B cell (primary cell): ENCODE measurements at regions not wholly inside any gene's neighbourhood (a gene's known extent, or its start where the extent isn't known, plus 50 kb on each side); places are given as distances from the start of the nearest gene placed in this dataset.

Experiments used
- ATAC-seq: fragments of 200-7000 bp; cut with Tn5 transposase; one replicate; pipeline ENCODE4 v1.10.0; 2021; ENCODE audit warnings: low read depth, mild to moderate bottlenecking, moderate number of reproducible peaks, moderate library complexity
- CTCF ChIA-PET: fragments of 350-600 bp; sonication (Branson Sonifier 250); formaldehyde crosslinking; loops from one replicate; lab custom pipeline; 2021; ENCODE audit warnings: antibody characterized with exemption, inconsistent platforms; lab: Charles Lee
- POLR2A ChIA-PET: fragments of 350-600 bp; sonication (Branson Sonifier 250); formaldehyde crosslinking; loops from one replicate; lab custom pipeline; 2021; ENCODE audit warnings: antibody characterized with exemption; lab: Charles Lee
- DNase-seq: peaks from one replicate; pipeline ENCODE4 v3.0.0; 2013
- H2AFZ ChIP-seq: 2 replicates; pipeline ENCODE4 v1.6.1; 2012; ENCODE audit warnings: mild to moderate bottlenecking, low read depth, low read length; ENCODE audit not compliant: insufficient read depth, poor library complexity, severe bottlenecking
- H3K27ac ChIP-seq, 2 donors: 1 replicate in 1 of 2; 2 replicates in 1 of 2; pipeline ENCODE4 v1.5.1; 2012 to 2013; ENCODE audit warnings: low read length in 2 of 2, mild to moderate bottlenecking in 2 of 2, moderate library complexity in 1 of 2
- H3K27me3 ChIP-seq, 4 experiments: fragments of 200-600 bp in 1 of 4; sonication (generic) in 1 of 4; replicated peaks in 1 of 4; 1 replicate in 2 of 4; 2 replicates in 2 of 4; pipeline versions ENCODE4 v1.6.1 to v1.7.0; 2013 to 2016; ENCODE audit warnings: low read length in 3 of 4, mild to moderate bottlenecking in 2 of 4, mixed read lengths in 1 of 4, moderate library complexity in 1 of 4; ENCODE audit not compliant: insufficient read depth in 4 of 4, control insufficient read depth in 3 of 4; ENCODE audit errors: control extremely low read depth in 1 of 4
- H3K36me3 ChIP-seq, 2 experiments: replicated peaks in 1 of 2; 1 replicate in 1 of 2; 2 replicates in 1 of 2; pipeline versions ENCODE4 v1.6.1 to v1.7.1; 2013; ENCODE audit warnings: low read length in 1 of 2; ENCODE audit not compliant: insufficient read depth in 2 of 2, control insufficient read depth in 1 of 2; ENCODE audit errors: control extremely low read depth in 1 of 2, extremely low read depth in 1 of 2
- H3K4me1 ChIP-seq, 2 donors: fragments of 200-600 bp in 1 of 2; sonication (generic) in 1 of 2; 1 replicate in 1 of 2; 2 replicates in 1 of 2; pipeline versions ENCODE4 v1.5.1 to v1.6.1; 2013 to 2017; ENCODE audit warnings: low read length in 2 of 2; ENCODE audit not compliant: control insufficient read depth in 2 of 2, insufficient read depth in 2 of 2
- H3K4me2 ChIP-seq: replicated peaks from 2 replicates; pipeline ENCODE3; 2012; ENCODE audit warnings: mild to moderate bottlenecking, low read depth, low read length; ENCODE audit not compliant: poor library complexity, severe bottlenecking
- H3K4me3 ChIP-seq, 5 experiments: fragments of 200-600 bp in 1 of 5; sonication (generic) in 1 of 5; 1 replicate in 3 of 5; 2 replicates in 2 of 5; pipeline versions ENCODE4 v1.5.1 to v1.7.0; 2011 to 2016; ENCODE audit warnings: low read length in 4 of 5, mild to moderate bottlenecking in 4 of 5, low read depth in 2 of 5, control low read depth in 1 of 5, moderate library complexity in 1 of 5; ENCODE audit not compliant: insufficient read depth in 1 of 5; ENCODE audit errors: control extremely low read depth in 1 of 5, extremely low read depth in 1 of 5
- H3K79me2 ChIP-seq: fragments of 200-600 bp; sonication (generic); one replicate; pipeline ENCODE4 v1.6.0; 2016; ENCODE audit warnings: low read length; ENCODE audit not compliant: control insufficient read depth, insufficient read depth
- H3K9ac ChIP-seq: fragments of 200-600 bp; sonication (generic); 2 replicates; pipeline ENCODE4 v1.6.1; 2017; ENCODE audit warnings: mild to moderate bottlenecking, low read length, moderate library complexity
- H3K9me3 ChIP-seq, 3 donors: one replicate each; pipeline versions ENCODE4 v1.6.1 to v1.7.1; 2013; ENCODE audit warnings: low read length in 2 of 3; ENCODE audit not compliant: control insufficient read depth in 2 of 3, insufficient read depth in 1 of 3; ENCODE audit errors: control extremely low read depth in 1 of 3
- H4K20me1 ChIP-seq: 2 replicates; pipeline ENCODE4 v1.6.0; 2012; ENCODE audit warnings: mild to moderate bottlenecking, low read length; ENCODE audit not compliant: insufficient read depth, control insufficient read depth, poor library complexity, severe bottlenecking
- H3K27ac Mint-ChIP-seq: one replicate; pipeline ENCODE4 v1.8.0; 2021; ENCODE audit warnings: mixed read lengths
- H3K27me3 Mint-ChIP-seq: one replicate; pipeline ENCODE4 v1.8.0; 2021; ENCODE audit warnings: mixed read lengths
- H3K4me1 Mint-ChIP-seq: one replicate; pipeline ENCODE4 v1.8.0; 2021; ENCODE audit warnings: mixed read lengths
- H3K4me3 Mint-ChIP-seq: one replicate; pipeline ENCODE4 v1.8.0; 2021; ENCODE audit warnings: mixed read lengths
- H3K9me3 Mint-ChIP-seq: one replicate; pipeline ENCODE4 v1.8.0; 2022; ENCODE audit warnings: mixed read lengths; ENCODE audit not compliant: insufficient read depth
- EZH2 ChIP-seq: IDR thresholded peaks from 2 replicates; pipeline ENCODE4 v1.6.1; 2012; ENCODE audit warnings: borderline replicate concordance, low read depth, mild to moderate bottlenecking, moderate library complexity, low read length; ENCODE audit not compliant: insufficient read depth, poor library complexity, severe bottlenecking
- WGBS: methylation state at CpG from one replicate; pipeline ENCODE4 v1.1.5; 2013; ENCODE audit warnings: missing lambda C conversion rate; ENCODE audit not compliant: insufficient coverage; 5-methylcytosine and 5-hydroxymethylcytosine counted together
- intact Hi-C: fragments of 100-400 bp; cut with micrococcal nuclease; formaldehyde crosslinking; loops from one replicate; pipeline ENCODE4 v1.10.0; 2022
- TF ChIP-seq, protein P1 (sequence below): fragments of 200-600 bp; IDR thresholded peaks from one replicate; pipeline ENCODE4 v1.8.0; 2022; ENCODE audit warnings: antibody characterized with exemption, mild to moderate bottlenecking

DNA sequence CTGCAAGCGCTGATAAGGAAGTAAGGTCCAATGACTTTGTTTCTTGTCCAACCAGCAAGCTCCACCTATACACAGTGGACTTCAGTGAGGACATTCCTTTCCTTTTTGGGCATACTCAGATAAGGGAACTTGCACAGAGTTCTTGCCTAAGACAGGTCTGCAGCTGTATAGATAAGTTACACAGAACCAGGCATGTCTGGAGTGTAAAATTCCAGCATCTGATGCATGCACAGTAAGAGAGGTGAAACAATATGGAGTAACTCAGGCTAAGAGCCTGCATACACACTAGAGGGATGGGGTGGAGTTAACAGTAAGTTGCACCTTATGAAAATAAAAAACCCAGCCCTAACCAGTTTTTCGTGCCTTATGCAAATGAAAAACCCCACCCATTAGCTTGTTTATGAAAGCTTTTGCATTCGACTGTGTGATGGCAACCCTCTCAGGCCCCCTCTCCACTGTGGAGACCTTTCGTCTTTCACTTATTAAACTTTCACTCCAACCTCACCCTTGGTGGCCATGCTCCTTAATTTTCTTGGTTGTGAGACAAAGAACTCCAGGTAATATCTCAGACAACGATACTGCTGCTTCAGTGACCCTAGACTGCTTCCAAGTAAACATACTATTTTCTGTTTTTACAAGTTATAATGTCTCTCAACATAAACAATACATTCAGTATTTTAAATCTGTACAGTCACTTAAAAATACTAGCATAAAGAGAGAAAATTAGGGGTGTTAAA is 2859.0 kb upstream of the PCDH20 start:
- no peaks in the 10 kb centered on the region for H3K9me3 ChIP-seq
- CTCF ChIA-PET, result no interaction called here
- Mint-ChIP-seq H3K9me3 (peaks cover 5% of the 10 kb centered on the region), H3K27ac (no peak overlapping the region), H3K4me1 (no peaks in the 10 kb centered on the region), H3K27me3 (no peaks in the 10 kb centered on the region), H3K4me3 (no peak overlapping the region)
- no peak overlapping the region for H2AFZ ChIP-seq
- no peak overlapping the region for H3K4me3 ChIP-seq
- no peaks in the 10 kb centered on the region for H3K4me1 ChIP-seq
- no peaks in the 10 kb centered on the region for H3K27me3 ChIP-seq
- no peak overlapping the region for H3K4me2 ChIP-seq
- H3K79me2 ChIP-seq, result no peaks in the 10 kb centered on the region
- POLR2A ChIA-PET, result no interaction called here
- no peaks in the 10 kb centered on the region for H3K36me3 ChIP-seq
- H3K9ac ChIP-seq, result no peak overlapping the region
- WGBS, result 83% methylated on average over 4 of the region's 5 CpGs
- no peak for DNase-seq
- no peaks in the 10 kb centered on the region for H4K20me1 ChIP-seq
- intact Hi-C loops, result no loop called here
- H3K27ac ChIP-seq, result no peak overlapping the region
- TF ChIP-seq, protein P1, sequence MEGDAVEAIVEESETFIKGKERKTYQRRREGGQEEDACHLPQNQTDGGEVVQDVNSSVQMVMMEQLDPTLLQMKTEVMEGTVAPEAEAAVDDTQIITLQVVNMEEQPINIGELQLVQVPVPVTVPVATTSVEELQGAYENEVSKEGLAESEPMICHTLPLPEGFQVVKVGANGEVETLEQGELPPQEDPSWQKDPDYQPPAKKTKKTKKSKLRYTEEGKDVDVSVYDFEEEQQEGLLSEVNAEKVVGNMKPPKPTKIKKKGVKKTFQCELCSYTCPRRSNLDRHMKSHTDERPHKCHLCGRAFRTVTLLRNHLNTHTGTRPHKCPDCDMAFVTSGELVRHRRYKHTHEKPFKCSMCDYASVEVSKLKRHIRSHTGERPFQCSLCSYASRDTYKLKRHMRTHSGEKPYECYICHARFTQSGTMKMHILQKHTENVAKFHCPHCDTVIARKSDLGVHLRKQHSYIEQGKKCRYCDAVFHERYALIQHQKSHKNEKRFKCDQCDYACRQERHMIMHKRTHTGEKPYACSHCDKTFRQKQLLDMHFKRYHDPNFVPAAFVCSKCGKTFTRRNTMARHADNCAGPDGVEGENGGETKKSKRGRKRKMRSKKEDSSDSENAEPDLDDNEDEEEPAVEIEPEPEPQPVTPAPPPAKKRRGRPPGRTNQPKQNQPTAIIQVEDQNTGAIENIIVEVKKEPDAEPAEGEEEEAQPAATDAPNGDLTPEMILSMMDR, result no peak
- TF ChIP-seq EZH2, result no peak
- no peak for ATAC-seq

DNA sequence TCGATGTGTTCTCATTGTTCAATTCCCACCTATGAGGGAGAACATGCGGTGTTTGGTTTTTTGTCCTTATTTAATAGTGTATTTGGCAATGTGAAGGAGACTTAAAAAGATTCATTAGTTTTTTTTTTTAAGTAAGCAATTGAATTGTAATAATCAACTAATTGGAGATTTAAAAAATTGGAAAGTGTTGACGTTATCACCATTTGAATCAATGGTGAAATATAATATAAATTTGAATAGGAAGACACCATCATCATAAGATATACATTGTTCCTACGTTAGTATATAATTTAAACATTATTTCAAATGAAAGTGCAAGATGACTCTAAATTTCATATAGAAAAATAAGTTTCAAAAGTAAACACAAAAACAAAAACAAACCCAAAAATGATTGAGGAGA is 2858.1 kb upstream of the PCDH20 start:
- no peak overlapping the region for H3K4me3 Mint-ChIP-seq
- H2AFZ ChIP-seq, result no peak overlapping the region
- H3K9me3 Mint-ChIP-seq, result peaks cover 5% of the 10 kb centered on the region
- no peak for TF ChIP-seq EZH2
- TF ChIP-seq, protein P1, result no peak
- H4K20me1 ChIP-seq, result no peaks in the 10 kb centered on the region
- POLR2A ChIA-PET, result no interaction called here
- H3K4me2 ChIP-seq, result no peak overlapping the region
- ATAC-seq, result no peak
- no peaks in the 10 kb centered on the region for H3K27me3 Mint-ChIP-seq
- H3K9ac ChIP-seq, result no peak overlapping the region
- no peak overlapping the region for H3K4me3 ChIP-seq
- no peaks in the 10 kb centered on the region for H3K4me1 Mint-ChIP-seq
- no peak overlapping the region for H3K27ac Mint-ChIP-seq
- CTCF ChIA-PET, result no interaction called here
- no peak for DNase-seq
- intact Hi-C loops, result no loop called here
- WGBS, result no CpG with 5 or more reads among the region's 4 CpGs
- no peak overlapping the region for H3K27ac ChIP-seq
- no peaks in the 10 kb centered on the region for H3K9me3 ChIP-seq
- H3K27me3 ChIP-seq, result no peaks in the 10 kb centered on the region
- H3K79me2 ChIP-seq, result no peaks in the 10 kb centered on the region
- H3K36me3 ChIP-seq, result no peaks in the 10 kb centered on the region
- H3K4me1 ChIP-seq, result no peaks in the 10 kb centered on the region
